ENCODE measurements at regions not wholly inside any gene's neighbourhood (a gene's known extent, or its start where the extent isn't known, plus 50 kb on each side); places are given as distances from the start of the nearest gene placed in this dataset.

DNA sequence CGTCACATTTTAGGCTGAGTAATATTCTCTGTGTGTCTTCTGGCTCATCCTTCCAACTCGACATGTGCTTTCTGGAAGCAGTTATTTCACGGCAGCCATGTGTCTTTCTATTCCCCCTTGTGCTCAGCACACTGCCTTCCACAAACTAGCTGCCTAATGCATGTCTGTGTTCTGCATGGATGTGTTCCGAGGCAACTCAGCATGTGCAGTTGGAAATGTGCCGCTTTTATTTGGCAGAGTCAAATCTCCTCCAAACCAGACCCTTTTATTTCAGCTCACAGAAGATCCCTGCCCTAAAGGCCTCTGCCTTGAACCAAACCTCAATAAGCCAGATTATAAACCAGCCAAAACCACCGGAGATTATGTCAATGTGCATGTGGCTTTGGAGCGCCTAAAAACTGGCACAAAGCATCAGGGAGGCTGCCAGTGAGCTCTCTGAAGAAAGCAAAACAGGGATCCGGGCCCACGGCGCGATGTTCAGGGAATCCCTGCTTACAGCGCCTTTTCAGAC lies 360.2 kb downstream of the DEPDC1B start:
- CTCF ChIA-PET, result interaction anchor here (0.6 to 0.8 kb wide), 2 partner anchors 23 to 30 kb away, joined by 3 read pairs; no protein-coding TSS in a partner anchor
- Mint-ChIP-seq H3K4me1 (ENCODE audit: insufficient read depth, unreplicated experiment) (no peaks in the 10 kb centered on the region), H3K4me3 (ENCODE audit: unreplicated experiment) (no peak overlapping the region), H3K27me3 (ENCODE audit: insufficient read depth, unreplicated experiment) (peaks cover 26% of the 10 kb centered on the region), H3K9me3 (ENCODE audit: unreplicated experiment) (no peaks in the 10 kb centered on the region), H3K36me3 (ENCODE audit: insufficient read depth, unreplicated experiment) (no peaks in the 10 kb centered on the region), H3K27ac (ENCODE audit: low read depth, unreplicated experiment) (no peak overlapping the region)
- no peak for TF ChIP-seq CTCF (IDR thresholded peaks at IDR 0.05; ENCODE audit: unreplicated experiment)
- POLR2A ChIA-PET, result no interaction called here
- intact Hi-C loops (cut with micrococcal nuclease), result no loop called here
- DNase-seq (ENCODE audit: unreplicated experiment), result no peak
- no TSS peak for BruUV-seq (replicated peaks)

DNA sequence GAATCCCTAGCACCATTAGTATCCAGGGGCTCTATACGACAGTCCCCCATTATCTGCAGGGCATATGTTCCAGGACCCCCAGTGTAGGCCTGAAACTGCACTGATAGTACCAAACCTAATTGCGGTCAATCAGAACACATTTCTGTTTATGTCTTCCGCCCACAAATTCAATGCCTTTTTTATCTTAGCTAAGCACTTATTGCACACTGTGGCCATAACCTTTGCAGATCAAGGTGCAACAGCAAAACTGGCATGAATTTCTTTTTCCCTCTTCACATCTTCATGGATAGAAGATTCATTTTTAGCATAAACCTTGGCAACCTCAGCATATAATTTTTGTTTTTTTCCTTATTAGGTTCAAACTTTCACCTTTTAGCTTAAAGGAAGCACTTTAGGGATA lies 361.1 kb downstream of the DEPDC1B start:
- Mint-ChIP-seq H3K9me3 (ENCODE audit: unreplicated experiment) (no peaks in the 10 kb centered on the region), H3K36me3 (ENCODE audit: insufficient read depth, unreplicated experiment) (no peaks in the 10 kb centered on the region), H3K27ac (ENCODE audit: low read depth, unreplicated experiment) (no peak overlapping the region), H3K4me3 (ENCODE audit: unreplicated experiment) (no peak overlapping the region), H3K4me1 (ENCODE audit: insufficient read depth, unreplicated experiment) (peaks cover 8% of the 10 kb centered on the region), H3K27me3 (ENCODE audit: insufficient read depth, unreplicated experiment) (peaks cover 18% of the 10 kb centered on the region)
- intact Hi-C loops (cut with micrococcal nuclease), result no loop called here
- ChIA-PET CTCF (interaction anchor here (0.6 kb wide), 1 partner anchor 29 kb away, joined by 3 read pairs; no protein-coding TSS in a partner anchor), POLR2A (no interaction called here)
- TF ChIP-seq CTCF (IDR thresholded peaks at IDR 0.05; ENCODE audit: unreplicated experiment), result no peak
- DNase-seq (ENCODE audit: unreplicated experiment), result no peak
- no TSS peak for BruUV-seq (replicated peaks)

DNA sequence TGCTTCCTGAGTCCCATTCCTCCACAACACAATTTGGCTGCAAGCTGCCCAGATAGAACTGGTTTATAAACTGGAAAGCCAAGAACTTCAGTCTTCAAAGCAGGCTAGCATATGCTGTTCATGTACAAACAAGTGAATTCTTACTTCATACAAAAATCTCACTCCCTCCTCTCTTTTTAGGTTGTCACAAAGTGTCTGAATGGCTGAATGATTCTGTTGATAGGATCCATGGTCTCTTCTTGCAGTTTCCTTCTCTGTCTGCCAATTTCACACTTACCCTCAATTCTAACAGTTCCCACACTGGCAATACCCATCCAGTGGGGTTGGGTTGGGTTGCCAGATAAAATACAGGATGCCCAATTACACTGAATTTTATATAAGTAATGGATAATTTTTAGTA lies 363.5 kb downstream of the DEPDC1B start:
- intact Hi-C loops (cut with micrococcal nuclease), result no loop called here
- DNase-seq (ENCODE audit: unreplicated experiment), result no peak
- H3K27me3 Mint-ChIP-seq (ENCODE audit: insufficient read depth, unreplicated experiment), result no peaks in the 10 kb centered on the region
- H3K4me1 Mint-ChIP-seq (ENCODE audit: insufficient read depth, unreplicated experiment), result peaks cover 19% of the 10 kb centered on the region
- CTCF ChIA-PET, result no interaction called here
- no peaks in the 10 kb centered on the region for H3K9me3 Mint-ChIP-seq (ENCODE audit: unreplicated experiment)
- H3K36me3 Mint-ChIP-seq (ENCODE audit: insufficient read depth, unreplicated experiment), result no peaks in the 10 kb centered on the region
- no peak overlapping the region for H3K27ac Mint-ChIP-seq (ENCODE audit: low read depth, unreplicated experiment)
- no peak overlapping the region for H3K4me3 Mint-ChIP-seq (ENCODE audit: unreplicated experiment)
- no TSS peak for BruUV-seq (replicated peaks)
- no peak for TF ChIP-seq CTCF (IDR thresholded peaks at IDR 0.05; ENCODE audit: unreplicated experiment)
- POLR2A ChIA-PET, result no interaction called here

- BruUV-seq (replicated peaks), result no TSS peak
- intact Hi-C loops (cut with micrococcal nuclease), result no loop called here
- Mint-ChIP-seq H3K4me3 (ENCODE audit: unreplicated experiment) (no peak overlapping the region), H3K4me1 (ENCODE audit: insufficient read depth, unreplicated experiment) (peaks cover 19% of the 10 kb centered on the region), H3K27me3 (ENCODE audit: insufficient read depth, unreplicated experiment) (no peaks in the 10 kb centered on the region), H3K9me3 (ENCODE audit: unreplicated experiment) (no peaks in the 10 kb centered on the region), H3K36me3 (ENCODE audit: insufficient read depth, unreplicated experiment) (no peaks in the 10 kb centered on the region), H3K27ac (ENCODE audit: low read depth, unreplicated experiment) (no peak overlapping the region)
- no peak for DNase-seq (ENCODE audit: unreplicated experiment)
- ChIA-PET CTCF (interaction anchor here (0.7 kb wide), 1 partner anchor 36 kb away, joined by 3 read pairs; no protein-coding TSS in a partner anchor), POLR2A (no interaction called here)
- TF ChIP-seq CTCF (IDR thresholded peaks at IDR 0.05; ENCODE audit: unreplicated experiment), result no peak
These were observed 364.1 kb downstream of the DEPDC1B start for GRCh38 chr5:60335913-60336312.

All from MCF 10A (cell line).